ENCODE measurements at regions not wholly inside any gene's neighbourhood (a gene's known extent, or its start where the extent isn't known, plus 50 kb on each side); places are given as distances from the start of the nearest gene placed in this dataset.

- no peak for TF ChIP-seq CTCF (IDR thresholded peaks at IDR 0.05; ENCODE audit: borderline replicate concordance, control extremely low read depth, extremely low read depth, insufficient read depth, missing control alignments)
- no peak for DNase-seq (ENCODE audit: low spot score)
- in situ Hi-C loops (cut with MboI; ENCODE audit: low sequenced_read_pairs, unreplicated experiment), result no loop called here
These were observed 409.4 kb downstream of the GATA3 start for GRCh38 chr10:8463853-8464252.

GRCh38 chr10:8468477-8468876, 414.0 kb downstream of the GATA3 start:
- TF ChIP-seq CTCF (IDR thresholded peaks at IDR 0.05; ENCODE audit: borderline replicate concordance, control extremely low read depth, extremely low read depth, insufficient read depth, missing control alignments), result no peak
- no peak for DNase-seq (ENCODE audit: low spot score)
- in situ Hi-C loops (cut with MboI; ENCODE audit: low sequenced_read_pairs, unreplicated experiment), result no loop called here

GRCh38 chr10:8473205-8473604, 418.7 kb downstream of the GATA3 start:
- in situ Hi-C loops (cut with MboI; ENCODE audit: low sequenced_read_pairs, unreplicated experiment), result no loop called here
- DNase-seq (ENCODE audit: low spot score), result no peak
- no peak for TF ChIP-seq CTCF (IDR thresholded peaks at IDR 0.05; ENCODE audit: borderline replicate concordance, control extremely low read depth, extremely low read depth, insufficient read depth, missing control alignments)

- in situ Hi-C loops (cut with MboI; ENCODE audit: low sequenced_read_pairs, unreplicated experiment), result no loop called here
- no peak for TF ChIP-seq CTCF (IDR thresholded peaks at IDR 0.05; ENCODE audit: borderline replicate concordance, control extremely low read depth, extremely low read depth, insufficient read depth, missing control alignments)
These were observed 422.8 kb downstream of the GATA3 start for GRCh38 chr10:8477300-8477699.

GRCh38 chr10:8481718-8482504, 427.4 kb downstream of the GATA3 start:
- TF ChIP-seq CTCF (IDR thresholded peaks at IDR 0.05; ENCODE audit: borderline replicate concordance, control extremely low read depth, extremely low read depth, insufficient read depth, missing control alignments), result no peak
- no peak for DNase-seq (ENCODE audit: low spot score)
- in situ Hi-C loops (cut with MboI; ENCODE audit: low sequenced_read_pairs, unreplicated experiment), result no loop called here

More at GRCh38 chr10:8477300-8477699, 422.8 kb downstream of the GATA3 start:
- no peak for DNase-seq (ENCODE audit: low spot score)

GRCh38 chr10:8485032-8485431, 430.5 kb downstream of the GATA3 start:
- in situ Hi-C loops (cut with MboI; ENCODE audit: low sequenced_read_pairs, unreplicated experiment), result no loop called here
- no peak for DNase-seq (ENCODE audit: low spot score)
- TF ChIP-seq CTCF (IDR thresholded peaks at IDR 0.05; ENCODE audit: borderline replicate concordance, control extremely low read depth, extremely low read depth, insufficient read depth, missing control alignments), result no peak
